A549 (cell line): ENCODE measurements at regions not wholly inside any gene's neighbourhood (a gene's known extent, or its start where the extent isn't known, plus 50 kb on each side); places are given as distances from the start of the nearest gene placed in this dataset.

Experiments
- CHD2 ChIP-seq: fragments of 150-350 bp; IDR thresholded peaks from 2 replicates; pipeline ENCODE4 v1.6.1; 2014; ENCODE audit warnings: low read length; ENCODE audit not compliant: partially characterized antibody
- ESRRA ChIP-seq: fragments of 150-350 bp; IDR thresholded peaks from 2 replicates; pipeline ENCODE4 v1.6.1; 2014; ENCODE audit warnings: mild to moderate bottlenecking, low read length, borderline replicate concordance
- MYC ChIP-seq: IDR thresholded peaks from 2 replicates; pipeline ENCODE4 v1.6.1; 2012; ENCODE audit warnings: mild to moderate bottlenecking, inconsistent platforms, low read length, improper control_type of control experiment, borderline replicate concordance
- TF ChIP-seq, protein P1 (sequence below): fragments of >200 bp; sonication (Bioruptor Twin); formaldehyde crosslinking; IDR thresholded peaks from 3 replicates; pipeline ENCODE4 v1.5.1; 2016
- TF ChIP-seq, protein P2 (sequence below): fragments of 200-600 bp; sonication (generic); IDR thresholded peaks from 2 replicates; pipeline ENCODE4 v1.6.1; 2016; ENCODE audit warnings: antibody characterized with exemption, mild to moderate bottlenecking, moderate library complexity

DNA sequence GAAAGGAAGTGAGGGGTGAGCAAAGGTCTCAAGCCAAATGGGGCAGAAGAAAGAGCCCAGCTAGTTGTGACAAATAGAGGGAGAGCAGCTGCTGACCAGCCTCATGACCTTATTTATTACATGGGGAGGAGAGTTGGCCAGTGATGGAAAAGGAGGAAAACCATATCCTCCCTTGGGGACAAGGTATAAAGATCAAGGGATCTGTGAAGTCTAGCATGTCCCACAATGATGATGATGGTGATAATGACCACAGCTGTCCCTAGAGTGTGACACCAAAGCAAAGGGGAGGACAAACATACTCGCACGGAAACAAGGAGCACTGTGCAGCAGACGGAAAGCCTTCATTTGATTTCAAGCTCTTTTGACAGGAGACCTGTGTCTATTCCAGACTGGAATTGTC lies 190.4 kb upstream of the MCHR2 start:
- TF ChIP-seq, protein P1, sequence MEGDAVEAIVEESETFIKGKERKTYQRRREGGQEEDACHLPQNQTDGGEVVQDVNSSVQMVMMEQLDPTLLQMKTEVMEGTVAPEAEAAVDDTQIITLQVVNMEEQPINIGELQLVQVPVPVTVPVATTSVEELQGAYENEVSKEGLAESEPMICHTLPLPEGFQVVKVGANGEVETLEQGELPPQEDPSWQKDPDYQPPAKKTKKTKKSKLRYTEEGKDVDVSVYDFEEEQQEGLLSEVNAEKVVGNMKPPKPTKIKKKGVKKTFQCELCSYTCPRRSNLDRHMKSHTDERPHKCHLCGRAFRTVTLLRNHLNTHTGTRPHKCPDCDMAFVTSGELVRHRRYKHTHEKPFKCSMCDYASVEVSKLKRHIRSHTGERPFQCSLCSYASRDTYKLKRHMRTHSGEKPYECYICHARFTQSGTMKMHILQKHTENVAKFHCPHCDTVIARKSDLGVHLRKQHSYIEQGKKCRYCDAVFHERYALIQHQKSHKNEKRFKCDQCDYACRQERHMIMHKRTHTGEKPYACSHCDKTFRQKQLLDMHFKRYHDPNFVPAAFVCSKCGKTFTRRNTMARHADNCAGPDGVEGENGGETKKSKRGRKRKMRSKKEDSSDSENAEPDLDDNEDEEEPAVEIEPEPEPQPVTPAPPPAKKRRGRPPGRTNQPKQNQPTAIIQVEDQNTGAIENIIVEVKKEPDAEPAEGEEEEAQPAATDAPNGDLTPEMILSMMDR: no peak
- TF ChIP-seq, protein P2, sequence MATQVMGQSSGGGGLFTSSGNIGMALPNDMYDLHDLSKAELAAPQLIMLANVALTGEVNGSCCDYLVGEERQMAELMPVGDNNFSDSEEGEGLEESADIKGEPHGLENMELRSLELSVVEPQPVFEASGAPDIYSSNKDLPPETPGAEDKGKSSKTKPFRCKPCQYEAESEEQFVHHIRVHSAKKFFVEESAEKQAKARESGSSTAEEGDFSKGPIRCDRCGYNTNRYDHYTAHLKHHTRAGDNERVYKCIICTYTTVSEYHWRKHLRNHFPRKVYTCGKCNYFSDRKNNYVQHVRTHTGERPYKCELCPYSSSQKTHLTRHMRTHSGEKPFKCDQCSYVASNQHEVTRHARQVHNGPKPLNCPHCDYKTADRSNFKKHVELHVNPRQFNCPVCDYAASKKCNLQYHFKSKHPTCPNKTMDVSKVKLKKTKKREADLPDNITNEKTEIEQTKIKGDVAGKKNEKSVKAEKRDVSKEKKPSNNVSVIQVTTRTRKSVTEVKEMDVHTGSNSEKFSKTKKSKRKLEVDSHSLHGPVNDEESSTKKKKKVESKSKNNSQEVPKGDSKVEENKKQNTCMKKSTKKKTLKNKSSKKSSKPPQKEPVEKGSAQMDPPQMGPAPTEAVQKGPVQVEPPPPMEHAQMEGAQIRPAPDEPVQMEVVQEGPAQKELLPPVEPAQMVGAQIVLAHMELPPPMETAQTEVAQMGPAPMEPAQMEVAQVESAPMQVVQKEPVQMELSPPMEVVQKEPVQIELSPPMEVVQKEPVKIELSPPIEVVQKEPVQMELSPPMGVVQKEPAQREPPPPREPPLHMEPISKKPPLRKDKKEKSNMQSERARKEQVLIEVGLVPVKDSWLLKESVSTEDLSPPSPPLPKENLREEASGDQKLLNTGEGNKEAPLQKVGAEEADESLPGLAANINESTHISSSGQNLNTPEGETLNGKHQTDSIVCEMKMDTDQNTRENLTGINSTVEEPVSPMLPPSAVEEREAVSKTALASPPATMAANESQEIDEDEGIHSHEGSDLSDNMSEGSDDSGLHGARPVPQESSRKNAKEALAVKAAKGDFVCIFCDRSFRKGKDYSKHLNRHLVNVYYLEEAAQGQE: no peak
- TF ChIP-seq ESRRA: no peak
- TF ChIP-seq CHD2: no peak
- no peak for TF ChIP-seq MYC
